Activated CD8-positive, alpha-beta memory T cell treated with anti-CD3 and anti-CD28 coated beads, Interleukin-2, amount 50 U/mL, for 1 hour (primary cell): ENCODE measurements at regions not wholly inside any gene's neighbourhood (a gene's known extent, or its start where the extent isn't known, plus 50 kb on each side); places are given as distances from the start of the nearest gene placed in this dataset.

ENCODE experiments used
- DNase-seq: peaks from one replicate; pipeline ENCODE4 v3.0.0-alpha.2; 2020; ENCODE audit errors: extremely low read depth

- DNase-seq: no peak
Measured at GRCh38 chr1:55826381-55827080, 611.4 kb upstream of the USP24 start.

GRCh38 chr1:55825461-55825860 lies 610.3 kb upstream of the USP24 start:
- no peak for DNase-seq

- no peak for DNase-seq
Measured at GRCh38 chr1:55824251-55824640, 609.1 kb upstream of the USP24 start.

- DNase-seq: no peak
Measured at GRCh38 chr1:55823541-55824250, 608.5 kb upstream of the USP24 start.

GRCh38 chr1:55822891-55823290 lies 607.7 kb upstream of the USP24 start:
- DNase-seq: no peak

GRCh38 chr1:55821234-55821633 lies 606.1 kb upstream of the USP24 start:
- no peak for DNase-seq

GRCh38 chr1:55820501-55820900 lies 605.3 kb upstream of the USP24 start:
- DNase-seq: no peak

- no peak for DNase-seq
Measured at GRCh38 chr1:55819011-55819410, 603.8 kb upstream of the USP24 start.

- DNase-seq: no peak
Measured at GRCh38 chr1:55816456-55817426, 601.6 kb upstream of the USP24 start.

GRCh38 chr1:55815745-55816455 lies 600.7 kb upstream of the USP24 start:
- no peak for DNase-seq

- DNase-seq: no peak
Measured at GRCh38 chr1:55814967-55815366, 599.8 kb upstream of the USP24 start.

GRCh38 chr1:55813618-55814017 lies 598.5 kb upstream of the USP24 start:
- no peak for DNase-seq

- DNase-seq: no peak
Measured at GRCh38 chr1:55812281-55812680, 597.1 kb upstream of the USP24 start.

GRCh38 chr1:55808263-55808662 lies 593.1 kb upstream of the USP24 start:
- DNase-seq: no peak

GRCh38 chr1:55803429-55803828 lies 588.3 kb upstream of the USP24 start:
- DNase-seq: no peak

GRCh38 chr1:55801481-55801880 lies 586.3 kb upstream of the USP24 start:
- no peak for DNase-seq

- DNase-seq: no peak
Measured at GRCh38 chr1:55800503-55800902, 585.3 kb upstream of the USP24 start.

GRCh38 chr1:55793856-55794255 lies 578.7 kb upstream of the USP24 start:
- no peak for DNase-seq

- DNase-seq: no peak
Measured at GRCh38 chr1:55792870-55793269, 577.7 kb upstream of the USP24 start.

GRCh38 chr1:55789466-55789865 lies 574.3 kb upstream of the USP24 start:
- no peak for DNase-seq

- DNase-seq: no peak
Measured at GRCh38 chr1:55786396-55786795, 571.2 kb upstream of the USP24 start.
